Astrocyte (in vitro differentiated cells and primary cell): ENCODE measurements at regions not wholly inside any gene's neighbourhood (a gene's known extent, or its start where the extent isn't known, plus 50 kb on each side); places are given as distances from the start of the nearest gene placed in this dataset.

Experiments
- CTCF ChIP-seq: IDR thresholded peaks from 2 replicates; pipeline ENCODE4 v1.5.1; 2011; ENCODE audit warnings: low read depth, mild to moderate bottlenecking, inconsistent platforms, low read length, moderate library complexity; ENCODE audit not compliant: insufficient read depth
- EZH2 ChIP-seq: IDR thresholded peaks from 2 replicates; pipeline ENCODE4 v1.6.1; 2012; ENCODE audit warnings: mild to moderate bottlenecking, low read length, inconsistent platforms; ENCODE audit not compliant: insufficient read depth

GRCh38 chr1:67909776-67910175, 76.5 kb upstream of the GNG12 start:
- no peak for TF ChIP-seq CTCF
- no peak for TF ChIP-seq EZH2
